OCI-LY3 (cell line): ENCODE measurements at regions not wholly inside any gene's neighbourhood (a gene's known extent, or its start where the extent isn't known, plus 50 kb on each side); places are given as distances from the start of the nearest gene placed in this dataset.

Experiments used
- H2AFZ ChIP-seq: fragments of 200-600, 300-600 bp; shearing (Covaris generic); 2 replicates; pipeline ENCODE4 v1.6.0; 2014; ENCODE audit warnings: antibody characterized with exemption, low read depth, low read length
- H3K27ac ChIP-seq: fragments of 200-600, 300-600 bp; sonication (generic); 2 replicates; pipeline ENCODE4 v1.5.1; 2014; ENCODE audit warnings: mild to moderate bottlenecking, low read length, moderate library complexity, mixed read lengths
- H3K27me3 ChIP-seq: fragments of 200-600, 300-600 bp; sonication (generic); 2 replicates; pipeline ENCODE4 v1.6.1; 2014; ENCODE audit warnings: low read depth, low read length, mixed read lengths
- H3K36me3 ChIP-seq: fragments of 200-600, 300-600 bp; sonication (generic); replicated peaks from 2 replicates; pipeline ENCODE3; 2014; ENCODE audit warnings: low read depth, low read length, mixed read lengths
- H3K4me1 ChIP-seq: fragments of 300-600, 200-600 bp; sonication (generic); 2 replicates; pipeline ENCODE4 v1.6.1; 2014; ENCODE audit warnings: low read length, mixed read lengths
- H3K4me2 ChIP-seq: fragments of 200-600, 300-600 bp; sonication (generic); 2 replicates; pipeline ENCODE4 v1.6.1; 2014; ENCODE audit warnings: low read length, mixed read lengths
- H3K4me3 ChIP-seq: fragments of 300-600, 200-600 bp; sonication (generic); 2 replicates; pipeline ENCODE4 v1.5.1; 2014; ENCODE audit warnings: antibody characterized with exemption, mild to moderate bottlenecking, low read length, moderate library complexity
- H3K79me2 ChIP-seq: fragments of 300-600, 200-600 bp; shearing (Covaris generic); 2 replicates; pipeline ENCODE4 v1.6.1; 2014; ENCODE audit warnings: mild to moderate bottlenecking, low read length, mixed read lengths
- H3K9ac ChIP-seq: fragments of 300-600, 200-600 bp; shearing (Covaris generic); 2 replicates; pipeline ENCODE4 v1.6.0; 2014; ENCODE audit warnings: mild to moderate bottlenecking, low read length, moderate library complexity
- H3K9me3 ChIP-seq: fragments of 200-600, 300-600 bp; shearing (Covaris generic); 2 replicates; pipeline ENCODE4 v1.6.1; 2014; ENCODE audit warnings: low read length, mixed read lengths; ENCODE audit not compliant: insufficient read depth
- H4K20me1 ChIP-seq: fragments of 200-600, 300-600 bp; sonication (generic); 2 replicates; pipeline ENCODE4 v1.6.1; 2016; ENCODE audit warnings: low read length, mixed read lengths; ENCODE audit not compliant: insufficient read depth
- CTCF ChIP-seq: fragments of 200-600, 300-600 bp; sonication (generic); IDR thresholded peaks from 2 replicates; pipeline ENCODE4 v1.5.1; 2014; ENCODE audit warnings: antibody characterized with exemption, low read length, low read depth
- EZH2phosphoT487 ChIP-seq: fragments of 200-600 bp; shearing (Covaris generic); IDR thresholded peaks from 2 replicates; pipeline ENCODE4 v1.6.1; 2018; ENCODE audit warnings: antibody characterized with exemption, mixed run types, low read depth

- TF ChIP-seq CTCF: peak; percentile 98
- TF ChIP-seq EZH2phosphoT487: no peak
Measured at GRCh38 chr13:75219479-75220237, 262.3 kb downstream of the TBC1D4 start.

GRCh38 chr13:75217949-75218348 lies 264.0 kb downstream of the TBC1D4 start:
- TF ChIP-seq CTCF (peak; percentile 50), EZH2phosphoT487 (no peak)
- H3K4me3 ChIP-seq: 0 out of 2 replicates have a peak overlapping the region, but pooled peaks have one; percentile 3
- H3K27ac ChIP-seq: no peak overlapping the region
- peak overlapping the region; percentile 7; the same call in 1 of the 2 replicates for H3K4me2 ChIP-seq
- peaks cover 23% of the 10 kb centered on the region for H3K27me3 ChIP-seq
- no peaks in the 10 kb centered on the region for H4K20me1 ChIP-seq
- H3K9ac ChIP-seq: no peak overlapping the region
- no peak overlapping the region for H2AFZ ChIP-seq
- H3K36me3 ChIP-seq: no peaks in the 10 kb centered on the region
- H3K4me1 ChIP-seq: peaks cover 7% of the 10 kb centered on the region; the same call in 1 of the 2 replicates
- no peaks in the 10 kb centered on the region for H3K9me3 ChIP-seq
- no peaks in the 10 kb centered on the region for H3K79me2 ChIP-seq

More at GRCh38 chr13:75219479-75220237, 262.3 kb downstream of the TBC1D4 start:
- no peak overlapping the region for H3K27ac ChIP-seq
- H3K9me3 ChIP-seq: no peaks in the 10 kb centered on the region
- no peaks in the 10 kb centered on the region for H3K36me3 ChIP-seq
- H3K4me1 ChIP-seq: peaks cover 7% of the 10 kb centered on the region; the same call in 1 of the 2 replicates
- H2AFZ ChIP-seq: peak overlapping the region; percentile 82
- H3K4me3 ChIP-seq: peak overlapping the region; percentile 73
- H3K9ac ChIP-seq: peak overlapping the region; percentile 39
- peak overlapping the region; percentile 77 for H3K4me2 ChIP-seq
- no peaks in the 10 kb centered on the region for H4K20me1 ChIP-seq
- no peaks in the 10 kb centered on the region for H3K79me2 ChIP-seq
- H3K27me3 ChIP-seq: peaks cover 23% of the 10 kb centered on the region

- Histone ChIP-seq H3K4me2 (no peak overlapping the region), H3K4me3 (no peak overlapping the region), H3K27ac (no peak overlapping the region), H3K36me3 (no peaks in the 10 kb centered on the region), H3K9me3 (no peaks in the 10 kb centered on the region), H2AFZ (no peak overlapping the region), H3K9ac (no peak overlapping the region), H4K20me1 (no peaks in the 10 kb centered on the region), H3K4me1 (peaks cover 7% of the 10 kb centered on the region; the same call in 1 of the 2 replicates), H3K27me3 (peaks cover 23% of the 10 kb centered on the region), H3K79me2 (no peaks in the 10 kb centered on the region)
- TF ChIP-seq EZH2phosphoT487 (no peak), CTCF (no peak)
Measured at GRCh38 chr13:75216038-75216437, 265.9 kb downstream of the TBC1D4 start.

GRCh38 chr13:75214846-75215245 lies 267.1 kb downstream of the TBC1D4 start:
- no peaks in the 10 kb centered on the region for H3K36me3 ChIP-seq
- H3K27ac ChIP-seq: no peak overlapping the region
- H3K4me2 ChIP-seq: no peak overlapping the region
- no peak overlapping the region for H3K9ac ChIP-seq
- H3K4me1 ChIP-seq: peaks cover 4% of the 10 kb centered on the region; the same call in 1 of the 2 replicates
- H4K20me1 ChIP-seq: no peaks in the 10 kb centered on the region
- H2AFZ ChIP-seq: no peak overlapping the region
- H3K27me3 ChIP-seq: peaks cover 16% of the 10 kb centered on the region
- no peaks in the 10 kb centered on the region for H3K9me3 ChIP-seq
- TF ChIP-seq EZH2phosphoT487 (no peak), CTCF (no peak)
- H3K4me3 ChIP-seq: no peak overlapping the region
- no peaks in the 10 kb centered on the region for H3K79me2 ChIP-seq
